AG04449 (cell line): ENCODE measurements at regions not wholly inside any gene's neighbourhood (a gene's known extent, or its start where the extent isn't known, plus 50 kb on each side); places are given as distances from the start of the nearest gene placed in this dataset.

Source experiments
- CTCF ChIA-PET: fragments of 350-600 bp; formaldehyde crosslinking; extraction: SDS; loops from one replicate; lab custom pipeline; 2021; ENCODE audit warnings: antibody characterized with exemption; lab: Yijun Ruan, JAX
- POLR2A ChIA-PET: fragments of 400-600, 350-600 bp; formaldehyde crosslinking; extraction: SDS; loops from one replicate; lab custom pipeline; 2020; ENCODE audit warnings: antibody characterized with exemption, inconsistent platforms; lab: Yijun Ruan, JAX
- DNase-seq: peaks from one replicate; pipeline ENCODE4 v3.0.0-alpha.2; 2010; ENCODE audit warnings: low read depth, low spot score
- H3K4me3 ChIP-seq: 2 replicates; pipeline ENCODE4 v1.5.1; 2011; ENCODE audit warnings: low read depth, mild to moderate bottlenecking, control low read depth, low read length
- CTCF ChIP-seq: IDR thresholded peaks from one replicate; pipeline ENCODE4 v1.5.1; 2011; ENCODE audit warnings: mild to moderate bottlenecking, moderate library complexity, low read length, control low read depth, inconsistent platforms; ENCODE audit not compliant: insufficient read depth; ENCODE audit errors: missing control alignments

- no peak for DNase-seq
- H3K4me3 ChIP-seq, result no peak overlapping the region
- CTCF ChIA-PET, result no interaction called here
- no peak for TF ChIP-seq CTCF
- POLR2A ChIA-PET, result no interaction called here
These were observed 50.0 kb upstream of the TMEM178A start for GRCh38 chr2:39615675-39616074.
